Right atrium auricular region (tissue), 2 donors: ENCODE measurements at regions not wholly inside any gene's neighbourhood (a gene's known extent, or its start where the extent isn't known, plus 50 kb on each side); places are given as distances from the start of the nearest gene placed in this dataset.

Source experiments
- DNase-seq: peaks from one replicate; pipeline ENCODE4 v3.0.0-alpha.2; 2019; ENCODE audit warnings: low spot score
- H3K27ac ChIP-seq, 2 donors: fragments of 200-600 bp; sonication (generic); 1 replicate in 1 of 2; 2 replicates in 1 of 2; pipeline ENCODE4 v1.5.1; 2016 to 2019
- H3K27me3 ChIP-seq, 2 donors: fragments of 200-600 bp; sonication (generic); one replicate each; pipeline versions ENCODE4 v1.5.1 to v1.6.0; 2017 to 2019
- H3K36me3 ChIP-seq: fragments of 200-600 bp; sonication (generic); one replicate; pipeline ENCODE4 v1.5.1; 2016
- H3K4me1 ChIP-seq, 2 donors: fragments of 200-600 bp; sonication (generic); one replicate each; pipeline versions ENCODE4 v1.5.1 to v1.6.0; 2017 to 2019
- H3K4me3 ChIP-seq, 2 donors: fragments of 200-600 bp; sonication (generic); 1 replicate in 1 of 2; 2 replicates in 1 of 2; pipeline ENCODE4 v1.5.1; 2017 to 2019; ENCODE audit warnings: mild to moderate bottlenecking in 1 of 2, moderate library complexity in 1 of 2
- H3K9me3 ChIP-seq, 2 donors: fragments of 200-600 bp; sonication (generic); one replicate each; pipeline ENCODE4 v1.5.1; 2019
- TF ChIP-seq, protein P1 (sequence below), 2 donors: fragments of 200-600 bp; sonication (generic); IDR thresholded peaks; one replicate each; pipeline ENCODE4 v1.5.1; 2019; ENCODE audit warnings: antibody characterized with exemption in 2 of 2

DNA sequence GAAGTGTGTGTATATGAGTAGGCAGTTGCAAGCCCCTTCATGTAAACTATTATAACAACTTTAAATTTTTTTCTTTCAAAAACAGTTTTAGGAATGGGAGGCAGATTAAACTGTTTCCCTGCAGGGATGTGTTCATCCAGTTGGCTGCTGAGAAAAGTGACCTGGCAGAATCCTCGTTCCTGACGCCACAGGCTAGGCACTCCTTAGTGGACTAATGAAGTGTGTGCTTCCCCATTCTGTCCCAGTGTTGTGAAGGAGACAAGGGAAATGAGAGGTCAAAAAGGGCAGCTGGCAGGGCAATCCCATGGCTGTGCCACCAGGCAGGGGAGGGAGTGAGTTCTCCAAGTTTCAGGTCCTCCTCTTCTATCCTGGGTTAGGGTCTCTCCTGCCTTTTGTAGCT lies 59.8 kb downstream of the FOXD1 start:
- H3K27me3 ChIP-seq = no peaks in the 10 kb centered on the region

DNA sequence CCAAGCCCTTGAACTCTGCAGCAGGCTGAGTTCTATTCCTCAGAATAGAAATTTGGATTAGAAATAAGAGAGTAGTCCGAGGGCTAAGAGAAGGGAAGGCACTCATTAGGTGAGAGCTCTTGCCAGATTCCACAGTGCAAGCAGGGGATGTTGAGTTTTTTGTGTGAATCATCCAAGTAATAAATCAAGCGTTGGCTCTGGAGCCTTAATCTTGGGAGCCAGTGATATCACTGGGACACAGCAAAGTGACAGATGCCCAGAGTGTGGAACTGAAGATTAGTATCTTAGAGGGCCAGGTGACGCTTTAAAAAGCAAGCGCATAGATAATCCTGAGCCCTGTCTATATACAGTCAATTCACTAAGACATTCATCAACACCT lies 60.3 kb downstream of the FOXD1 start:
- H3K36me3 ChIP-seq = no peaks in the 10 kb centered on the region
- no peak for DNase-seq
- H3K27ac ChIP-seq = no peak overlapping the region
- H3K4me3 ChIP-seq = no peak overlapping the region
- H3K9me3 ChIP-seq = peaks cover 0 to 24% of the 10 kb centered on the region in 2 donors
- TF ChIP-seq, protein P1, sequence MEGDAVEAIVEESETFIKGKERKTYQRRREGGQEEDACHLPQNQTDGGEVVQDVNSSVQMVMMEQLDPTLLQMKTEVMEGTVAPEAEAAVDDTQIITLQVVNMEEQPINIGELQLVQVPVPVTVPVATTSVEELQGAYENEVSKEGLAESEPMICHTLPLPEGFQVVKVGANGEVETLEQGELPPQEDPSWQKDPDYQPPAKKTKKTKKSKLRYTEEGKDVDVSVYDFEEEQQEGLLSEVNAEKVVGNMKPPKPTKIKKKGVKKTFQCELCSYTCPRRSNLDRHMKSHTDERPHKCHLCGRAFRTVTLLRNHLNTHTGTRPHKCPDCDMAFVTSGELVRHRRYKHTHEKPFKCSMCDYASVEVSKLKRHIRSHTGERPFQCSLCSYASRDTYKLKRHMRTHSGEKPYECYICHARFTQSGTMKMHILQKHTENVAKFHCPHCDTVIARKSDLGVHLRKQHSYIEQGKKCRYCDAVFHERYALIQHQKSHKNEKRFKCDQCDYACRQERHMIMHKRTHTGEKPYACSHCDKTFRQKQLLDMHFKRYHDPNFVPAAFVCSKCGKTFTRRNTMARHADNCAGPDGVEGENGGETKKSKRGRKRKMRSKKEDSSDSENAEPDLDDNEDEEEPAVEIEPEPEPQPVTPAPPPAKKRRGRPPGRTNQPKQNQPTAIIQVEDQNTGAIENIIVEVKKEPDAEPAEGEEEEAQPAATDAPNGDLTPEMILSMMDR (IDR thresholded peaks at IDR 0.05) = no peak
- no peaks in the 10 kb centered on the region for H3K4me1 ChIP-seq
- no peaks in the 10 kb centered on the region for H3K27me3 ChIP-seq

More for the DNA sequence above, 59.8 kb downstream of the FOXD1 start:
- H3K36me3 ChIP-seq = no peaks in the 10 kb centered on the region
- H3K4me1 ChIP-seq = no peaks in the 10 kb centered on the region
- TF ChIP-seq, protein P1 (IDR thresholded peaks at IDR 0.05) = no peak
- H3K4me3 ChIP-seq = no peak overlapping the region
- H3K27ac ChIP-seq = no peak overlapping the region
- no peak for DNase-seq
- peaks cover 0 to 24% of the 10 kb centered on the region in 2 donors for H3K9me3 ChIP-seq

DNA sequence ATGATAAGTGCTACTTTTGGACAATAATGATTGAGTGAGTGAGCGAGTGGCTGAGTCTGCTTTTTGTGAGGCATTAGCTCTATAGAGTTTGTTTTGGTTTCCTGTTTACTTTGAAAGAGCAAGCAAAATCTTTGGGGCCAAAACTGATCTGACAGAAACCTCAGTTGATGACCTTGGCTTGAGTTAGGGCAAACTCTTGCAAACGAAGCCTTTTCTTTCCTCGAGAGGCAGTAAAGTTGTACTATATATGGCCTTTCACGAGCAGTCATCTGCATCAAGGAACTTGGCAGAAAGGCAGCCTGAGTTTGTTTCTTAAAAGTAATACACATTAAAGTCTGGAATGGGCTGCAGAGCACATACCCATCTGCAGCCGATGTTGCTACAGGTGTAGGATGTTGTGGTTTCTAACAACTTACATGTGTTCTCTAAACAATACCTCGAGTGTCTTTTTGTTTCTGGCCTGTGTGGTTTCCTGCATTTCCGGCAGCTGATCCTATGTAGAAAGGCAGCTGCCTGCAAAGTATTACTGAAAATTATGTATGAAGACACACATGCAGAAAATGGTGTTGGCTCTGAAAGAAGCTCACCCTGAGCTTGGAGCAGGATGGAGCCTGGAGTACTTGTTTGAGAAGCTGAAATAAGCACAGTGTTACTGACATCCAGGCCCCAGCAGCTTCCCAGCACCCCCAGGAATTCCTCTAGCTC lies 60.8 kb downstream of the FOXD1 start:
- TF ChIP-seq, protein P1 (IDR thresholded peaks at IDR 0.05) = no peak
- H3K4me3 ChIP-seq = no peak overlapping the region
- no peak overlapping the region for H3K27ac ChIP-seq
- H3K4me1 ChIP-seq = no peaks in the 10 kb centered on the region
- no peak for DNase-seq
- peaks cover 0 to 24% of the 10 kb centered on the region in 2 donors for H3K9me3 ChIP-seq
- H3K36me3 ChIP-seq = no peaks in the 10 kb centered on the region
- H3K27me3 ChIP-seq = no peaks in the 10 kb centered on the region

- TF ChIP-seq, protein P1 (IDR thresholded peaks at IDR 0.05) = no peak
- Histone ChIP-seq H3K4me1 (peaks cover 0 to 4% of the 10 kb centered on the region in 2 donors), H3K27ac (no peak overlapping the region), H3K27me3 (peaks cover 3 to 6% of the 10 kb centered on the region in 2 donors), H3K9me3 (peaks cover 0 to 24% of the 10 kb centered on the region in 2 donors), H3K4me3 (no peak overlapping the region), H3K36me3 (no peaks in the 10 kb centered on the region)
- DNase-seq = no peak
These were observed 61.4 kb downstream of the FOXD1 start for GRCh38 chr5:73387149-73387591.

DNA sequence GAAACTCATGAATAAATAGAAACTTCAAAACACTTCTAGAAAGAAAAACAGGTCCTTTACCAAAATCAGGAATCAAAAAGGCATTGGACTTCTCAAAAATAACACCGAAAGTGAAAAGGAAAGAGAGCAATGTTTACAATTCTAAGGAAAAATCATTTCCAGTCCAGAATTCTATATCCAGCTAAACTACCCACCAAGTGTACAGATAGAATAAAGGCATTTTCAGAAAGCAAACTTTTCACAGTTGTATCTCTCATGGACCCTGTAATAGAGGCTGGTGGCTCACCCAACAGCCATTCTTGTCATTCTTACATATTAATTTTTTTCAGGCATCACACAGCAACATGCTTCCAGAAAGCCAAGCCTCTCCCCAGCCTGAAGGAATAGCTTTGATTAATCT lies 63.7 kb downstream of the FOXD1 start:
- Histone ChIP-seq H3K27me3 (peaks cover 23 to 27% of the 10 kb centered on the region in 2 donors), H3K4me1 (peaks cover 0 to 17% of the 10 kb centered on the region in 2 donors), H3K4me3 (no peak overlapping the region), H3K36me3 (no peaks in the 10 kb centered on the region), H3K27ac (no peak overlapping the region), H3K9me3 (peaks cover 0 to 24% of the 10 kb centered on the region in 2 donors)
- TF ChIP-seq, protein P1 (IDR thresholded peaks at IDR 0.05) = no peak
- no peak for DNase-seq

DNA sequence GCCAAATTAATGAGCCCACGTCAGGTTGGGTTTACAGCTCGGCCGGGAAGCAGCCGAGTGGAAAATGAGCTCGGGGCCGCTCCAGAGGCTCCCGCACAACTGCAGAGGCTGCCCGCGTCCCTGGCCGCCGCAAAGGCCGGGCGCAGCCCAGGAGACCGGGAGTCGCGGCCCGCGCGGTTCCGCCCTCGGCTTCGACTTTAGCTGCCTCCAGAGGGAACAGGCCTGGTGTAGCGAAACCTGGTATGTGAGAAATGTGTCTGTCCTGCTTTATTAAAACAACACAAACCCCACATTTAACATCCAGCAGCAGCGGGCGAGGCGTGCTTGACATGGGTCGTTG lies 66.2 kb downstream of the FOXD1 start:
- Histone ChIP-seq H3K4me1 (peaks cover 0 to 17% of the 10 kb centered on the region in 2 donors), H3K9me3 (peaks cover 0 to 24% of the 10 kb centered on the region in 2 donors), H3K27ac (no peak overlapping the region), H3K4me3 (peak overlapping the region; percentile 2 to 40), H3K27me3 (peaks cover 23 to 28% of the 10 kb centered on the region in 2 donors), H3K36me3 (no peaks in the 10 kb centered on the region)
- TF ChIP-seq, protein P1 (IDR thresholded peaks at IDR 0.05) = no peak
- DNase-seq = no peak
